ENCODE measurements at regions not wholly inside any gene's neighbourhood (a gene's known extent, or its start where the extent isn't known, plus 50 kb on each side); places are given as distances from the start of the nearest gene placed in this dataset.

DNA sequence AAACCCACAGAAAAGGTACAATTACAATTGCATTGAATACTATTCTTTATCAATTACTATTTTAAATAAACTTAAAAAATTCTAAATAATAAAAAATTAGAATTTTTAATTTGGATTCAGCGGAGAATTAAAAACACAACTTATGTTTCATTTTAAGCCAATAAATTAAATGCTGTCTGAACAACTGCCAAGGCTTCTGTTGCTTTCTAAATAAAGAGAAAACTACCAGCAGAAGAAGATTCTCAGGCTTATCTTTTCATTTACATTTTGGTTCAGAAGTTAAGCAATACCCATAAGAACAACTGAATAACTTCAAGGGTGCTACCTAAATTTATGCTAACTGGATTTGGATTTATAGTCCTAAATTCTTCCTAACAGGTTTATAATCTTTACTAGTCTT lies 150.0 kb upstream of the FTMT start:
- H3K4me3 ChIP-seq (ENCODE audit: low read depth, low read length), result no peak overlapping the region
- no peaks in the 10 kb centered on the region for H3K9me3 ChIP-seq (ENCODE audit: control insufficient read depth, insufficient read depth, low read depth, low read length)
- H3K4me1 ChIP-seq (ENCODE audit: control insufficient read depth, insufficient read depth, low read length), result no peaks in the 10 kb centered on the region
- no peaks in the 10 kb centered on the region for H3K36me3 ChIP-seq (ENCODE audit: control insufficient read depth in 2 of 2, insufficient read depth in 1 of 2, low read length in 2 of 2)
- CTCF ChIA-PET, result interaction anchor here (0.7 kb wide), 1 partner anchor 395 kb away, joined by 3 read pairs; no protein-coding TSS in a partner anchor
- no peak overlapping the region for H3K27ac ChIP-seq (ENCODE audit: extremely low read depth, low read depth, low read length)
- POLR2A ChIA-PET, result no interaction called here
- TF ChIP-seq ZNF654 (tag by site-specific recombination; IDR thresholded peaks at IDR 0.05; ENCODE audit: low read depth), result no peak
- no peak for TF ChIP-seq ZNF791 (tag by site-specific recombination; IDR thresholded peaks at IDR 0.05)
- no peak for TF ChIP-seq ZSCAN30 (tag by site-specific recombination; IDR thresholded peaks at IDR 0.05)
- no peak for TF ChIP-seq YY2 (tag by site-specific recombination; IDR thresholded peaks at IDR 0.05)
- TF ChIP-seq, protein P1, sequence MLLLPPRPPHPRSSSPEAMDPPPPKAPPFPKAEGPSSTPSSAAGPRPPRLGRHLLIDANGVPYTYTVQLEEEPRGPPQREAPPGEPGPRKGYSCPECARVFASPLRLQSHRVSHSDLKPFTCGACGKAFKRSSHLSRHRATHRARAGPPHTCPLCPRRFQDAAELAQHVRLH (tag by site-specific recombination; IDR thresholded peaks at IDR 0.05), result no peak
- no peak for TF ChIP-seq ZNF776 (tag by site-specific recombination; IDR thresholded peaks at IDR 0.05; ENCODE audit: borderline replicate concordance)
- TF ChIP-seq, protein P2, sequence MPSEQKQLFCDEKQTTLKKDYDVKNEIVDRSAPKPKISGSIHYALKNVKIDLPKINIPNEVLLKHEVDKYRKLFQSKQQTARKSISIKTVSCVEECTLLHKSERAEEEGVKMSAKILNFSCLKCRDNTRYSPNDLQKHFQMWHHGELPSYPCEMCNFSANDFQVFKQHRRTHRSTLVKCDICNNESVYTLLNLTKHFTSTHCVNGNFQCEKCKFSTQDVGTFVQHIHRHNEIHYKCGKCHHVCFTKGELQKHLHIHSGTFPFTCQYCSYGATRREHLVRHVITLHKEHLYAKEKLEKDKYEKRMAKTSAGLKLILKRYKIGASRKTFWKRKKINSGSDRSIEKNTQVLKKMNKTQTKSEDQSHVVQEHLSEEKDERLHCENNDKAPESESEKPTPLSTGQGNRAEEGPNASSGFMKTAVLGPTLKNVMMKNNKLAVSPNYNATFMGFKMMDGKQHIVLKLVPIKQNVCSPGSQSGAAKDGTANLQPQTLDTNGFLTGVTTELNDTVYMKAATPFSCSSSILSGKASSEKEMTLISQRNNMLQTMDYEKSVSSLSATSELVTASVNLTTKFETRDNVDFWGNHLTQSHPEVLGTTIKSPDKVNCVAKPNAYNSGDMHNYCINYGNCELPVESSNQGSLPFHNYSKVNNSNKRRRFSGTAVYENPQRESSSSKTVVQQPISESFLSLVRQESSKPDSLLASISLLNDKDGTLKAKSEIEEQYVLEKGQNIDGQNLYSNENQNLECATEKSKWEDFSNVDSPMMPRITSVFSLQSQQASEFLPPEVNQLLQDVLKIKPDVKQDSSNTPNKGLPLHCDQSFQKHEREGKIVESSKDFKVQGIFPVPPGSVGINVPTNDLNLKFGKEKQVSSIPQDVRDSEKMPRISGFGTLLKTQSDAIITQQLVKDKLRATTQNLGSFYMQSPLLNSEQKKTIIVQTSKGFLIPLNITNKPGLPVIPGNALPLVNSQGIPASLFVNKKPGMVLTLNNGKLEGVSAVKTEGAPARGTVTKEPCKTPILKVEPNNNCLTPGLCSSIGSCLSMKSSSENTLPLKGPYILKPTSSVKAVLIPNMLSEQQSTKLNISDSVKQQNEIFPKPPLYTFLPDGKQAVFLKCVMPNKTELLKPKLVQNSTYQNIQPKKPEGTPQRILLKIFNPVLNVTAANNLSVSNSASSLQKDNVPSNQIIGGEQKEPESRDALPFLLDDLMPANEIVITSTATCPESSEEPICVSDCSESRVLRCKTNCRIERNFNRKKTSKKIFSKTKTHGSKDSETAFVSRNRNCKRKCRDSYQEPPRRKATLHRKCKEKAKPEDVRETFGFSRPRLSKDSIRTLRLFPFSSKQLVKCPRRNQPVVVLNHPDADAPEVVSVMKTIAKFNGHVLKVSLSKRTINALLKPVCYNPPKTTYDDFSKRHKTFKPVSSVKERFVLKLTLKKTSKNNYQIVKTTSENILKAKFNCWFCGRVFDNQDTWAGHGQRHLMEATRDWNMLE (tag by site-specific recombination; conservative IDR thresholded peaks at IDR 0.05; ENCODE audit: low read depth), result no peak
- TF ChIP-seq, protein P3, sequence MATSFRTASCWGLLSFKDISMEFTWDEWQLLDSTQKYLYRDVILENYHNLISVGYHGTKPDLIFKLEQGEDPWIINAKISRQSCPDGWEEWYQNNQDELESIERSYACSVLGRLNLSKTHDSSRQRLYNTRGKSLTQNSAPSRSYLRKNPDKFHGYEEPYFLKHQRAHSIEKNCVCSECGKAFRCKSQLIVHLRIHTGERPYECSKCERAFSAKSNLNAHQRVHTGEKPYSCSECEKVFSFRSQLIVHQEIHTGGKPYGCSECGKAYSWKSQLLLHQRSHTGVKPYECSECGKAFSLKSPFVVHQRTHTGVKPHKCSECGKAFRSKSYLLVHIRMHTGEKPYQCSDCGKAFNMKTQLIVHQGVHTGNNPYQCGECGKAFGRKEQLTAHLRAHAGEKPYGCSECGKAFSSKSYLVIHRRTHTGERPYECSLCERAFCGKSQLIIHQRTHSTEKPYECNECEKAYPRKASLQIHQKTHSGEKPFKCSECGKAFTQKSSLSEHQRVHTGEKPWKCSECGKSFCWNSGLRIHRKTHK (tag by site-specific recombination; IDR thresholded peaks at IDR 0.05), result no peak

DNA sequence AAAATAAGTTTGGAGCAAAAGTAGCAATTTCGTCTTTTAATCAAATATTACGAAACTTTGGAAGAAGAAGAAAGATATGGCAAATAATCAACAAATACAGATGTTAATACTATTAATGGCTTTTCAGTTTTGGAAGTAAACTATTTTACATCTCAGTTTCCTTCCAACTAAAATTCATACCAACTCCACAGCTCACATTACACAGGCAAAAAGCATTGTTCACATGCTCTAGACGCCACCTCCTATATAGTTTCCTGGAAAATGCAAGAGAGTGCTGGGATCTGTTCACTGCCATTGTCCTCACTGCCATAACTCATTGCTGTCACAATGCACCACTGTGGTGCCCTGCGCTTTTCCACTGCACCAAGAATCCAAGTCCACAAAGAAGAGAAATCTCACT lies 149.0 kb upstream of the FTMT start:
- TF ChIP-seq, protein P4, sequence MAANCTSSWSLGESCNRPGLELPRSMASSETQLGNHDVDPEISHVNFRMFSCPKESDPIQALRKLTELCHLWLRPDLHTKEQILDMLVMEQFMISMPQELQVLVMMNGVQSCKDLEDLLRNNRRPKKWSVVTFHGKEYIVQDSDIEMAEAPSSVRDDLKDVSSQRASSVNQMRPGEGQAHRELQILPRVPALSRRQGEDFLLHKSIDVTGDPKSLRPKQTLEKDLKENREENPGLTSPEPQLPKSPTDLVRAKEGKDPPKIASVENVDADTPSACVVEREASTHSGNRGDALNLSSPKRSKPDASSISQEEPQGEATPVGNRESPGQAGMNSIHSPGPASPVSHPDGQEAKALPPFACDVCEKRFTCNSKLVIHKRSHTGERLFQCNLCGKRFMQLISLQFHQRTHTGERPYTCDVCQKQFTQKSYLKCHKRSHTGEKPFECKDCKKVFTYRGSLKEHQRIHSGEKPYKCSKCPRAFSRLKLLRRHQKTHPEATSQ (tag by site-specific recombination; IDR thresholded peaks at IDR 0.05), result no peak
- TF ChIP-seq SP3 (tag by site-specific recombination; IDR thresholded peaks at IDR 0.05) (no peak), ZNF37A (tag by site-specific recombination; IDR thresholded peaks at IDR 0.05) (no peak), ZNF133 (tag by site-specific recombination; IDR thresholded peaks at IDR 0.05) (no peak), ZNF274 (IDR thresholded peaks at IDR 0.05; ENCODE audit: low read length) (no peak), ZNF274 (tag by site-specific recombination; IDR thresholded peaks at IDR 0.05; ENCODE audit: borderline replicate concordance) (no peak), ZNF610 (tag by site-specific recombination; IDR thresholded peaks at IDR 0.05; ENCODE audit: borderline replicate concordance) (no peak), ZNF629 (tag by site-specific recombination; IDR thresholded peaks at IDR 0.05) (no peak)
- TF ChIP-seq, protein P5, sequence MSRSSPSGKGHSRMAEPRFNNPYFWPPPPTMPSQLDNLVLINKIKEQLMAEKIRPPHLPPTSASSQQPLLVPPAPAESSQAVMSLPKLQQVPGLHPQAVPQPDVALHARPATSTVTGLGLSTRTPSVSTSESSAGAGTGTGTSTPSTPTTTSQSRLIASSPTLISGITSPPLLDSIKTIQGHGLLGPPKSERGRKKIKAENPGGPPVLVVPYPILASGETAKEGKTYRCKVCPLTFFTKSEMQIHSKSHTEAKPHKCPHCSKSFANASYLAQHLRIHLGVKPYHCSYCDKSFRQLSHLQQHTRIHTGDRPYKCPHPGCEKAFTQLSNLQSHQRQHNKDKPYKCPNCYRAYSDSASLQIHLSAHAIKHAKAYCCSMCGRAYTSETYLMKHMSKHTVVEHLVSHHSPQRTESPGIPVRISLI (tag by site-specific recombination; IDR thresholded peaks at IDR 0.05), result no peak
- no peaks in the 10 kb centered on the region for H3K36me3 ChIP-seq (ENCODE audit: control insufficient read depth in 2 of 2, insufficient read depth in 1 of 2, low read length in 2 of 2)
- H3K4me3 ChIP-seq (ENCODE audit: low read depth, low read length), result no peak overlapping the region
- H3K9me3 ChIP-seq (ENCODE audit: control insufficient read depth, insufficient read depth, low read depth, low read length), result no peaks in the 10 kb centered on the region
- H3K27ac ChIP-seq (ENCODE audit: extremely low read depth, low read depth, low read length), result no peak overlapping the region
- no peaks in the 10 kb centered on the region for H3K4me1 ChIP-seq (ENCODE audit: control insufficient read depth, insufficient read depth, low read length)
- ChIA-PET POLR2A (no interaction called here), CTCF (no interaction called here)
